GM23338 (cell line): ENCODE measurements at regions not wholly inside any gene's neighbourhood (a gene's known extent, or its start where the extent isn't known, plus 50 kb on each side); places are given as distances from the start of the nearest gene placed in this dataset.

Experiments used
- CTCF ChIP-seq, 2 experiments: fragments of 200-600 bp in 1 of 2; sonication (generic) in 1 of 2; conservative IDR thresholded peaks; 2 replicates each; pipeline versions ENCODE4 v1.5.1 to v1.6.1; 2016 to 2017; ENCODE audit warnings: antibody characterized with exemption in 2 of 2, low read depth in 2 of 2, mild to moderate bottlenecking in 2 of 2, moderate library complexity in 1 of 2
- EZH2 ChIP-seq: fragments of 200-600 bp; sonication (generic); IDR thresholded peaks from one replicate; pipeline ENCODE4 v1.8.0; 2017; ENCODE audit warnings: antibody characterized with exemption, mild to moderate bottlenecking, low read depth; ENCODE audit not compliant: unreplicated experiment

- TF ChIP-seq CTCF (conservative IDR thresholded peaks at IDR 0.05; ENCODE audit: low read depth in 2 of 2) (no peak), EZH2 (no peak)
Measured at GRCh38 chr2:219758907-219759680, 131.7 kb downstream of the SLC4A3 start.
